ENCODE measurements at regions not wholly inside any gene's neighbourhood (a gene's known extent, or its start where the extent isn't known, plus 50 kb on each side); places are given as distances from the start of the nearest gene placed in this dataset.

GRCh38 chr13:109606520-109606919 lies 179.9 kb downstream of the IRS2 start:
- no peak for DNase-seq (ENCODE audit: low read depth)
- no peak for TF ChIP-seq CTCF (conservative IDR thresholded peaks at IDR 0.05; ENCODE audit: low read depth, low read length)
- H3K4me3 ChIP-seq (ENCODE audit: low read depth, low read length), result no peak overlapping the region

GRCh38 chr13:109605846-109606245 lies 180.5 kb downstream of the IRS2 start:
- no peak overlapping the region for H3K4me3 ChIP-seq (ENCODE audit: low read depth, low read length)
- no peak for DNase-seq (ENCODE audit: low read depth)

GRCh38 chr13:109604894-109605293 lies 181.5 kb downstream of the IRS2 start:
- no peak overlapping the region for H3K4me3 ChIP-seq (ENCODE audit: low read depth, low read length)
- no peak for DNase-seq (ENCODE audit: low read depth)
- no peak for TF ChIP-seq CTCF (conservative IDR thresholded peaks at IDR 0.05; ENCODE audit: low read depth, low read length)

More at GRCh38 chr13:109605846-109606245, 180.5 kb downstream of the IRS2 start:
- TF ChIP-seq CTCF (conservative IDR thresholded peaks at IDR 0.05; ENCODE audit: low read depth, low read length), result no peak

GRCh38 chr13:109602356-109602755 lies 184.0 kb downstream of the IRS2 start:
- no peak for TF ChIP-seq CTCF (conservative IDR thresholded peaks at IDR 0.05; ENCODE audit: low read depth, low read length)
- DNase-seq (ENCODE audit: low read depth), result no peak
- no peak overlapping the region for H3K4me3 ChIP-seq (ENCODE audit: low read depth, low read length)

- DNase-seq (ENCODE audit: low read depth), result no peak
- H3K4me3 ChIP-seq (ENCODE audit: low read depth, low read length), result no peak overlapping the region
- TF ChIP-seq CTCF (conservative IDR thresholded peaks at IDR 0.05; ENCODE audit: low read depth, low read length), result no peak
Observed at GRCh38 chr13:109599901-109600657, 186.3 kb downstream of the IRS2 start.

GRCh38 chr13:109595471-109595870 lies 190.9 kb downstream of the IRS2 start:
- no peak for TF ChIP-seq CTCF (conservative IDR thresholded peaks at IDR 0.05; ENCODE audit: low read depth, low read length)
- H3K4me3 ChIP-seq (ENCODE audit: low read depth, low read length), result no peak overlapping the region
- DNase-seq (ENCODE audit: low read depth), result no peak

- TF ChIP-seq CTCF (conservative IDR thresholded peaks at IDR 0.05; ENCODE audit: low read depth, low read length), result no peak
- H3K4me3 ChIP-seq (ENCODE audit: low read depth, low read length), result no peak overlapping the region
- DNase-seq (ENCODE audit: low read depth), result peak; percentile 9
Observed at GRCh38 chr13:109593230-109593629, 193.2 kb downstream of the IRS2 start.
